Fibroblast of lung (primary cell): ENCODE measurements at regions not wholly inside any gene's neighbourhood (a gene's known extent, or its start where the extent isn't known, plus 50 kb on each side); places are given as distances from the start of the nearest gene placed in this dataset.

Experiments
- DNase-seq, 2 donors: peaks; one replicate each; pipeline versions ENCODE4 v3.0.0 to v3.0.0-alpha.2; 2010; ENCODE audit warnings: low read depth in 2 of 2
- H2AFZ ChIP-seq: 2 replicates; pipeline ENCODE4 v1.5.1; 2012; ENCODE audit warnings: low read length, control low read depth, inconsistent platforms
- H3K27ac ChIP-seq: 2 replicates; pipeline ENCODE4 v1.5.1; 2011; ENCODE audit warnings: low read length, control low read depth; ENCODE audit not compliant: insufficient read depth
- H3K27me3 ChIP-seq: 2 replicates; pipeline ENCODE4 v1.5.1; 2011; ENCODE audit warnings: mild to moderate bottlenecking, low read length; ENCODE audit not compliant: control insufficient read depth, insufficient read depth
- H3K36me3 ChIP-seq: 2 replicates; pipeline ENCODE4 v1.5.1; 2011; ENCODE audit warnings: low read length; ENCODE audit not compliant: control insufficient read depth, insufficient read depth
- H3K4me1 ChIP-seq: 2 replicates; pipeline ENCODE4 v1.5.1; 2011; ENCODE audit warnings: low read length; ENCODE audit not compliant: control insufficient read depth, insufficient read depth; ENCODE audit errors: extremely low read depth
- H3K4me2 ChIP-seq: 2 replicates; pipeline ENCODE4 v1.5.1; 2011; ENCODE audit warnings: low read length, control low read depth; ENCODE audit not compliant: insufficient read depth; ENCODE audit errors: extremely low read depth
- H3K4me3 ChIP-seq, 4 experiments: fragments of 200-600 bp in 1 of 4; sonication (generic) in 1 of 4; replicated peaks in 1 of 4; 2 replicates each; pipeline ENCODE4 v1.5.1; 2011 to 2016; ENCODE audit warnings: low read length in 4 of 4, low read depth in 3 of 4, mild to moderate bottlenecking in 3 of 4, control low read depth in 2 of 4, inconsistent platforms in 1 of 4, mixed read lengths in 1 of 4; ENCODE audit not compliant: insufficient read depth in 1 of 4; ENCODE audit errors: control extremely low read depth in 1 of 4
- H3K79me2 ChIP-seq: 2 replicates; pipeline ENCODE4 v1.5.1; 2012; ENCODE audit warnings: mild to moderate bottlenecking, low read length, inconsistent platforms; ENCODE audit not compliant: control insufficient read depth, insufficient read depth
- H3K9ac ChIP-seq: 2 replicates; pipeline ENCODE4 v1.5.1; 2011; ENCODE audit warnings: mild to moderate bottlenecking, low read length, control low read depth; ENCODE audit not compliant: insufficient read depth
- H3K9me3 ChIP-seq: 2 replicates; pipeline ENCODE4 v1.5.1; 2012; ENCODE audit warnings: low read depth, low read length; ENCODE audit not compliant: control insufficient read depth, insufficient read depth
- H4K20me1 ChIP-seq: 2 replicates; pipeline ENCODE4 v1.5.1; 2011; ENCODE audit warnings: low read length; ENCODE audit not compliant: control insufficient read depth, insufficient read depth; ENCODE audit errors: extremely low read depth
- EZH2 ChIP-seq: IDR thresholded peaks from 2 replicates; pipeline ENCODE4 v1.5.1; 2012; ENCODE audit warnings: low read length, control low read depth, mild to moderate bottlenecking; ENCODE audit errors: missing control alignments
- TF ChIP-seq, protein P1 (sequence below), 2 donors: IDR thresholded peaks in 1 of 2; conservative IDR thresholded peaks in 1 of 2; 1 replicate in 1 of 2; 2 replicates in 1 of 2; pipeline ENCODE4 v1.5.1; 2011 to 2012; ENCODE audit warnings: low read length in 2 of 2, control low read depth in 1 of 2, inconsistent platforms in 1 of 2, low read depth in 1 of 2, mild to moderate bottlenecking in 1 of 2

- H3K4me2 ChIP-seq: no peak overlapping the region
- no peak overlapping the region for H3K27ac ChIP-seq
- H2AFZ ChIP-seq: no peak overlapping the region
- H3K79me2 ChIP-seq: no peaks in the 10 kb centered on the region
- H3K27me3 ChIP-seq: no peaks in the 10 kb centered on the region
- no peak for DNase-seq
- H3K4me3 ChIP-seq: no peak overlapping the region
- no peak for TF ChIP-seq EZH2
- TF ChIP-seq, protein P1, sequence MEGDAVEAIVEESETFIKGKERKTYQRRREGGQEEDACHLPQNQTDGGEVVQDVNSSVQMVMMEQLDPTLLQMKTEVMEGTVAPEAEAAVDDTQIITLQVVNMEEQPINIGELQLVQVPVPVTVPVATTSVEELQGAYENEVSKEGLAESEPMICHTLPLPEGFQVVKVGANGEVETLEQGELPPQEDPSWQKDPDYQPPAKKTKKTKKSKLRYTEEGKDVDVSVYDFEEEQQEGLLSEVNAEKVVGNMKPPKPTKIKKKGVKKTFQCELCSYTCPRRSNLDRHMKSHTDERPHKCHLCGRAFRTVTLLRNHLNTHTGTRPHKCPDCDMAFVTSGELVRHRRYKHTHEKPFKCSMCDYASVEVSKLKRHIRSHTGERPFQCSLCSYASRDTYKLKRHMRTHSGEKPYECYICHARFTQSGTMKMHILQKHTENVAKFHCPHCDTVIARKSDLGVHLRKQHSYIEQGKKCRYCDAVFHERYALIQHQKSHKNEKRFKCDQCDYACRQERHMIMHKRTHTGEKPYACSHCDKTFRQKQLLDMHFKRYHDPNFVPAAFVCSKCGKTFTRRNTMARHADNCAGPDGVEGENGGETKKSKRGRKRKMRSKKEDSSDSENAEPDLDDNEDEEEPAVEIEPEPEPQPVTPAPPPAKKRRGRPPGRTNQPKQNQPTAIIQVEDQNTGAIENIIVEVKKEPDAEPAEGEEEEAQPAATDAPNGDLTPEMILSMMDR (conservative IDR thresholded peaks at IDR 0.05 in 1 of 2, IDR thresholded peaks at IDR 0.05 in 1 of 2; ENCODE audit: low read depth in 1 of 2, low read length in 2 of 2): no peak
- no peaks in the 10 kb centered on the region for H4K20me1 ChIP-seq
- no peaks in the 10 kb centered on the region for H3K36me3 ChIP-seq
- no peaks in the 10 kb centered on the region for H3K9me3 ChIP-seq
- no peak overlapping the region for H3K9ac ChIP-seq
- no peaks in the 10 kb centered on the region for H3K4me1 ChIP-seq
Measured at GRCh38 chr1:199953651-199954050, 73.9 kb upstream of the NR5A2 start.

DNA sequence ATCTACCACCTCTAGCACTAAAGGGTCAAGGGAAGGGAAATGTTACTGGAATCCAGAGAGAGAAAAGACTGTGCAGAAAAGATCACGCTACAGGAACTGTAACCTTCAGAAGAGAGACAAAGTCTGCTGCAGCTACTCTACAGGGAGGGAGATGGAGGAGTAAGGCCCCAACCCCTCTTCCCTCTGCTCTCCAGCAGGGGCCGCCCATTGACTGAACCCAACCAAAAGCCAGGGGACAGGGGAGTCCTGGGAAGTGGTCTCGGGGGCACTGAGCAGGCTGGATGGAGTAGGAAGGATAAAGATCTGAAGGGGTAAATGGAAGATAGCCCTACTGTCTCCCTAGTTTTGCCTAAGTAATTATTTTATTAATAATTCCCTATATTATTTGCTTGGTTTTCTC lies 72.8 kb upstream of the NR5A2 start:
- H3K36me3 ChIP-seq: no peaks in the 10 kb centered on the region
- no peaks in the 10 kb centered on the region for H3K9me3 ChIP-seq
- H3K27me3 ChIP-seq: no peaks in the 10 kb centered on the region
- H4K20me1 ChIP-seq: no peaks in the 10 kb centered on the region
- TF ChIP-seq EZH2: no peak
- TF ChIP-seq, protein P1 (conservative IDR thresholded peaks at IDR 0.05 in 1 of 2, IDR thresholded peaks at IDR 0.05 in 1 of 2; ENCODE audit: low read depth in 1 of 2, low read length in 2 of 2): peak; percentile 27 to 33
- H2AFZ ChIP-seq: no peak overlapping the region
- H3K9ac ChIP-seq: no peak overlapping the region
- DNase-seq: no peak
- no peaks in the 10 kb centered on the region for H3K4me1 ChIP-seq
- H3K27ac ChIP-seq: no peak overlapping the region
- H3K4me2 ChIP-seq: no peak overlapping the region
- H3K79me2 ChIP-seq: no peaks in the 10 kb centered on the region
- H3K4me3 ChIP-seq: no peak overlapping the region

DNA sequence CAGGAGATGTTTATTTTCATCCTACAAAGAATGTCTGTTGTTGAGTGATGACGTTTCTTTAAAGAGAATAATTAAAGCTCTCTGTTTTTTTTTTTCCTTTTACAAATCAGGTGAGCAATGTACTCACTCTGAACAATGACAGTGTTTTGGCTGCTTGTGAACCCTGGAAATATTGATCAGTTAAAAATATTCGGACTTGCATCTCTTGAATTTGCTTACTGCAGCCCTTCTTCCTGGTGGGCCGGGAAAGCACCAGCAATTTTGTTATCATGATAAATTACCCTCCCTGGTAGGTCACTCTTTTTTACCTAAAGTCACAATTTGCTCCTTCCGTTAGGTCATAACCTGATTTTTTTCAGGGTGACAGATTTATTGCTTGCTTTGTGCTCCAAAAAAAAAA lies 72.3 kb upstream of the NR5A2 start:
- H3K79me2 ChIP-seq: no peaks in the 10 kb centered on the region
- H3K4me3 ChIP-seq: no peak overlapping the region
- no peak overlapping the region for H2AFZ ChIP-seq
- DNase-seq: no peak
- H3K9ac ChIP-seq: no peak overlapping the region
- H3K4me1 ChIP-seq: no peaks in the 10 kb centered on the region
- no peaks in the 10 kb centered on the region for H3K27me3 ChIP-seq
- H3K9me3 ChIP-seq: no peaks in the 10 kb centered on the region
- no peaks in the 10 kb centered on the region for H4K20me1 ChIP-seq
- TF ChIP-seq EZH2: no peak
- TF ChIP-seq, protein P1 (conservative IDR thresholded peaks at IDR 0.05 in 1 of 2, IDR thresholded peaks at IDR 0.05 in 1 of 2; ENCODE audit: low read depth in 1 of 2, low read length in 2 of 2): no peak
- H3K4me2 ChIP-seq: no peak overlapping the region
- no peaks in the 10 kb centered on the region for H3K36me3 ChIP-seq
- no peak overlapping the region for H3K27ac ChIP-seq
